Hepatocyte (in vitro differentiated cells): ENCODE measurements at regions not wholly inside any gene's neighbourhood (a gene's known extent, or its start where the extent isn't known, plus 50 kb on each side); places are given as distances from the start of the nearest gene placed in this dataset.

Source experiments
- EZH2 ChIP-seq: fragments of 200-600 bp; sonication (generic); IDR thresholded peaks from 2 replicates; pipeline ENCODE4 v1.6.1; 2016; ENCODE audit warnings: antibody characterized with exemption, mild to moderate bottlenecking, borderline replicate concordance
- TF ChIP-seq, protein P1 (sequence below): fragments of 200-600 bp; sonication (generic); IDR thresholded peaks from 2 replicates; pipeline ENCODE4 v1.5.1; 2016; ENCODE audit warnings: antibody characterized with exemption, mild to moderate bottlenecking; ENCODE audit not compliant: poor library complexity

DNA sequence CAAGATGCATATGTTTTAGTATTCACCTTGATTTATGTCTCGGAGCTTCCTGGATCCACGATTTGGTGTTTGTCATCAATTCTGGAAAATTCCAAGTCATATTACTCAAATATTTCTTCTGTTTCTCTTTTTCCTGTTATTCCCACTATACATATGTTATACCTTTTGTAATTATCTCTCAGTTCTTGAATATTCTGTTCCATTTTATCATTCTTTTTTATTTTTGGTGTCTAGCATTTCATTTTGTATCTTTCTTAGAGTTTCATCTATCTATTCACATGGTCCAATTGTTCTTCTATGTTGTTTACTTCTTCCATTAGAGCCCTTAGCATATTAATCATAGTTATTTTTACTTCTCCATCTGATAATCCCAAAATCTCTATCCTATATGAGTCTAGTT is 637.8 kb upstream of the GRAMD2B start:
- no peak for TF ChIP-seq EZH2
- TF ChIP-seq, protein P1, sequence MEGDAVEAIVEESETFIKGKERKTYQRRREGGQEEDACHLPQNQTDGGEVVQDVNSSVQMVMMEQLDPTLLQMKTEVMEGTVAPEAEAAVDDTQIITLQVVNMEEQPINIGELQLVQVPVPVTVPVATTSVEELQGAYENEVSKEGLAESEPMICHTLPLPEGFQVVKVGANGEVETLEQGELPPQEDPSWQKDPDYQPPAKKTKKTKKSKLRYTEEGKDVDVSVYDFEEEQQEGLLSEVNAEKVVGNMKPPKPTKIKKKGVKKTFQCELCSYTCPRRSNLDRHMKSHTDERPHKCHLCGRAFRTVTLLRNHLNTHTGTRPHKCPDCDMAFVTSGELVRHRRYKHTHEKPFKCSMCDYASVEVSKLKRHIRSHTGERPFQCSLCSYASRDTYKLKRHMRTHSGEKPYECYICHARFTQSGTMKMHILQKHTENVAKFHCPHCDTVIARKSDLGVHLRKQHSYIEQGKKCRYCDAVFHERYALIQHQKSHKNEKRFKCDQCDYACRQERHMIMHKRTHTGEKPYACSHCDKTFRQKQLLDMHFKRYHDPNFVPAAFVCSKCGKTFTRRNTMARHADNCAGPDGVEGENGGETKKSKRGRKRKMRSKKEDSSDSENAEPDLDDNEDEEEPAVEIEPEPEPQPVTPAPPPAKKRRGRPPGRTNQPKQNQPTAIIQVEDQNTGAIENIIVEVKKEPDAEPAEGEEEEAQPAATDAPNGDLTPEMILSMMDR: no peak
